Keratinocyte (primary cell): ENCODE measurements at regions not wholly inside any gene's neighbourhood (a gene's known extent, or its start where the extent isn't known, plus 50 kb on each side); places are given as distances from the start of the nearest gene placed in this dataset.

Experiments
- DNase-seq: peaks from one replicate; pipeline ENCODE4 v3.0.0-alpha.2; 2011; ENCODE audit warnings: low read depth, missing footprints, low spot score
- FAIRE-seq: peaks from 2 replicates; lab custom pipeline; 2011; peaks lifted over from hg19 to GRCh38; lab: Jason Lieb, UNC
- H2AFZ ChIP-seq: 2 replicates; pipeline ENCODE4 v1.6.0; 2012; ENCODE audit warnings: low read length, control low read depth, inconsistent platforms; ENCODE audit not compliant: control insufficient read depth
- H3K27ac ChIP-seq: 2 replicates; pipeline ENCODE4 v1.5.1; 2011; ENCODE audit warnings: low read length; ENCODE audit not compliant: control insufficient read depth, insufficient read depth
- H3K27me3 ChIP-seq: 3 replicates; pipeline ENCODE4 v1.6.0; 2011; ENCODE audit warnings: low read length; ENCODE audit not compliant: control insufficient read depth, insufficient read depth; ENCODE audit errors: extremely low read depth
- H3K36me3 ChIP-seq, 2 experiments: 2 replicates in 1 of 2; 3 replicates in 1 of 2; pipeline ENCODE4 v1.5.1; 2011; ENCODE audit warnings: low read length in 2 of 2, mild to moderate bottlenecking in 1 of 2; ENCODE audit not compliant: control insufficient read depth in 2 of 2, insufficient read depth in 2 of 2; ENCODE audit errors: extremely low read depth in 1 of 2
- H3K4me1 ChIP-seq: 3 replicates; pipeline ENCODE4 v1.5.1; 2011; ENCODE audit warnings: low read length; ENCODE audit not compliant: control insufficient read depth, insufficient read depth; ENCODE audit errors: extremely low read depth
- H3K4me2 ChIP-seq: 3 replicates; pipeline ENCODE4 v1.6.0; 2011; ENCODE audit warnings: low read depth, low read length; ENCODE audit not compliant: control insufficient read depth, insufficient read depth; ENCODE audit errors: extremely low read depth
- H3K4me3 ChIP-seq, 3 experiments: fragments of 200-600 bp in 1 of 3; sonication (generic) in 1 of 3; 2 replicates in 2 of 3; 3 replicates in 1 of 3; pipeline ENCODE4 v1.5.1; 2011 to 2016; ENCODE audit warnings: low read length in 3 of 3, mild to moderate bottlenecking in 3 of 3, control low read depth in 2 of 3, inconsistent platforms in 1 of 3, low read depth in 1 of 3, mixed read lengths in 1 of 3, mixed run types in 1 of 3, moderate library complexity in 1 of 3; ENCODE audit not compliant: control insufficient read depth in 2 of 3, insufficient read depth in 2 of 3; ENCODE audit errors: extremely low read depth in 1 of 3
- H3K79me2 ChIP-seq: 2 replicates; pipeline ENCODE4 v1.6.0; 2012; ENCODE audit warnings: low read length; ENCODE audit not compliant: control insufficient read depth, insufficient read depth
- H3K9ac ChIP-seq: 3 replicates; pipeline ENCODE4 v1.6.0; 2011; ENCODE audit warnings: low read length; ENCODE audit not compliant: control insufficient read depth, insufficient read depth; ENCODE audit errors: extremely low read depth
- H3K9me1 ChIP-seq: 3 replicates; pipeline ENCODE4 v1.6.0; 2011; ENCODE audit warnings: low read length; ENCODE audit not compliant: control insufficient read depth, insufficient read depth; ENCODE audit errors: extremely low read depth
- H3K9me3 ChIP-seq: 2 replicates; pipeline ENCODE4 v1.5.1; 2012; ENCODE audit warnings: low read depth, low read length; ENCODE audit not compliant: control insufficient read depth
- H4K20me1 ChIP-seq: 3 replicates; pipeline ENCODE4 v1.6.0; 2011; ENCODE audit warnings: low read length; ENCODE audit not compliant: control insufficient read depth, insufficient read depth; ENCODE audit errors: extremely low read depth
- EZH2 ChIP-seq: IDR thresholded peaks from one replicate; pipeline ENCODE4 v1.6.1; 2012; ENCODE audit warnings: inconsistent platforms, mild to moderate bottlenecking, low read length, moderate library complexity
- dilution Hi-C: fragments of 300-500 bp; cut with MboI; formaldehyde crosslinking; loops from one replicate; pipeline ENCODE4 v1.7.0; 2020; ENCODE audit warnings: low sequenced_read_pairs; ENCODE audit not compliant: extremely low pct_ligation_motif_present
- TF ChIP-seq, protein P1 (sequence below), 3 experiments: IDR thresholded peaks in 1 of 3; conservative IDR thresholded peaks in 1 of 3; optimal IDR thresholded peaks in 1 of 3; 2 replicates in 2 of 3; 3 replicates in 1 of 3; pipeline versions ENCODE3 to v1.5.1; 2011; ENCODE audit warnings: low read length in 3 of 3, mild to moderate bottlenecking in 3 of 3, moderate library complexity in 2 of 3, control low read depth in 1 of 3, inconsistent platforms in 1 of 3; ENCODE audit not compliant: insufficient read depth in 2 of 3; ENCODE audit errors: extremely low read depth in 1 of 3

DNA sequence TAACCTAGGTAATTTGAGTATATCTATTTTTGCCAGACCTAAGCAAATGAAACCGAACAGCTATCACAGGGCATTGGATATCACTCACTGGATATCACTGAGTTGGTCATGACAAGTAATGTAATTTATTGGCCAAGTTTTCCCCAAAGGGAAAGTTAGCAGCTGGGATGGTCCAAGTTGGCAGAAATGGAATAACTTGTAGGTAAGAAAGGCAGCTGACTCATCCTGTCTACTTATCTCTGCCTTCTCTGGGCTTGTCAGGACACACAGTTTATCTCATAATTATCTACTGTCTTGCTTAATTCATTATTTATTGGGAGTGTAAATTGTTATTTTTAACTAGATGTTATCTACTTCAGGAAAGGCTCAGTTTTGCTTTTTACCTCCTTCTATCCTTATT is 502.0 kb upstream of the DPP6 start:
- Histone ChIP-seq H3K4me2 (peak overlapping the region; percentile 56), H3K9me1 (no peaks in the 10 kb centered on the region), H2AFZ (no peak overlapping the region), H3K27me3 (no peaks in the 10 kb centered on the region), H3K9me3 (no peaks in the 10 kb centered on the region), H3K4me3 (peak overlapping the region in 1 of 3 experiments; percentile 9), H3K36me3 (no peaks in the 10 kb centered on the region), H3K79me2 (no peaks in the 10 kb centered on the region), H3K9ac (no peak overlapping the region), H3K4me1 (peaks cover 17% of the 10 kb centered on the region), H3K27ac (peak overlapping the region; percentile 62), H4K20me1 (no peaks in the 10 kb centered on the region)
- FAIRE-seq (peak; percentile 96), DNase-seq (peak; percentile 50)
- dilution Hi-C loops: loop anchor here (5.0 kb wide), 1 partner anchor 53 kb away; no protein-coding TSS in a partner anchor
- no peak for TF ChIP-seq EZH2
- TF ChIP-seq, protein P1, sequence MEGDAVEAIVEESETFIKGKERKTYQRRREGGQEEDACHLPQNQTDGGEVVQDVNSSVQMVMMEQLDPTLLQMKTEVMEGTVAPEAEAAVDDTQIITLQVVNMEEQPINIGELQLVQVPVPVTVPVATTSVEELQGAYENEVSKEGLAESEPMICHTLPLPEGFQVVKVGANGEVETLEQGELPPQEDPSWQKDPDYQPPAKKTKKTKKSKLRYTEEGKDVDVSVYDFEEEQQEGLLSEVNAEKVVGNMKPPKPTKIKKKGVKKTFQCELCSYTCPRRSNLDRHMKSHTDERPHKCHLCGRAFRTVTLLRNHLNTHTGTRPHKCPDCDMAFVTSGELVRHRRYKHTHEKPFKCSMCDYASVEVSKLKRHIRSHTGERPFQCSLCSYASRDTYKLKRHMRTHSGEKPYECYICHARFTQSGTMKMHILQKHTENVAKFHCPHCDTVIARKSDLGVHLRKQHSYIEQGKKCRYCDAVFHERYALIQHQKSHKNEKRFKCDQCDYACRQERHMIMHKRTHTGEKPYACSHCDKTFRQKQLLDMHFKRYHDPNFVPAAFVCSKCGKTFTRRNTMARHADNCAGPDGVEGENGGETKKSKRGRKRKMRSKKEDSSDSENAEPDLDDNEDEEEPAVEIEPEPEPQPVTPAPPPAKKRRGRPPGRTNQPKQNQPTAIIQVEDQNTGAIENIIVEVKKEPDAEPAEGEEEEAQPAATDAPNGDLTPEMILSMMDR (optimal IDR thresholded peaks at IDR 0.05 in 1 of 3, IDR thresholded peaks at IDR 0.05 in 1 of 3, conservative IDR thresholded peaks at IDR 0.05 in 1 of 3; ENCODE audit: extremely low read depth in 1 of 3, insufficient read depth in 2 of 3, low read length in 3 of 3): no peak

DNA sequence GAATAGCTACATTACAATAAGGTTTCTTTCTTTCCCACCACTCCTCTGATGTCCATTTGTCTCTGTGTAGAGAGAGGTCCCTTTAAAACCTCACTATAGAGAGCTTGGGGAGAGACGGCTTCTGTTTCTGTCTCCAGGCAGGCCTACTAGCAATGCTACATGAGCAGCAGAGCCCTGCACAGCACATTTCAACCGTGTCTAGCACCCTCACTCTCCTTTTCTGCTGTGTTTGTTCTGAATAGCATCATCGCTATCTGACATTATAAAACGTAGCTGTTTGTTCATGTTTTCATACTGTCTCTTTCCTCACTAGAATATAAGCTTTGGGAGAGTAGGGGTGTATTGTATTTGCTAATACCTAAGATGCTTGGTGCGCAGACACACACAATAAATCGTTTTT is 487.8 kb upstream of the DPP6 start:
- Histone ChIP-seq H3K4me2 (no peak overlapping the region), H3K4me3 (no peak overlapping the region), H3K27me3 (no peaks in the 10 kb centered on the region), H3K9me1 (no peaks in the 10 kb centered on the region), H3K4me1 (peaks cover 6% of the 10 kb centered on the region), H3K9ac (no peak overlapping the region), H3K36me3 (no peaks in the 10 kb centered on the region), H3K27ac (no peak overlapping the region), H3K9me3 (no peaks in the 10 kb centered on the region), H4K20me1 (no peaks in the 10 kb centered on the region), H2AFZ (no peak overlapping the region), H3K79me2 (no peaks in the 10 kb centered on the region)
- TF ChIP-seq EZH2: no peak
- TF ChIP-seq, protein P1 (optimal IDR thresholded peaks at IDR 0.05 in 1 of 3, IDR thresholded peaks at IDR 0.05 in 1 of 3, conservative IDR thresholded peaks at IDR 0.05 in 1 of 3; ENCODE audit: extremely low read depth in 1 of 3, insufficient read depth in 2 of 3, low read length in 3 of 3): no peak
- no peak for FAIRE-seq
- no peak for DNase-seq
- dilution Hi-C loops: no loop called here
